ENCODE measurements at regions not wholly inside any gene's neighbourhood (a gene's known extent, or its start where the extent isn't known, plus 50 kb on each side); places are given as distances from the start of the nearest gene placed in this dataset.
"Not testable (repeated sequence)": the region's sequence is repeated elsewhere in the genome, so short reads cannot be mapped to it uniquely, and the experiment has no call there.

DNA sequence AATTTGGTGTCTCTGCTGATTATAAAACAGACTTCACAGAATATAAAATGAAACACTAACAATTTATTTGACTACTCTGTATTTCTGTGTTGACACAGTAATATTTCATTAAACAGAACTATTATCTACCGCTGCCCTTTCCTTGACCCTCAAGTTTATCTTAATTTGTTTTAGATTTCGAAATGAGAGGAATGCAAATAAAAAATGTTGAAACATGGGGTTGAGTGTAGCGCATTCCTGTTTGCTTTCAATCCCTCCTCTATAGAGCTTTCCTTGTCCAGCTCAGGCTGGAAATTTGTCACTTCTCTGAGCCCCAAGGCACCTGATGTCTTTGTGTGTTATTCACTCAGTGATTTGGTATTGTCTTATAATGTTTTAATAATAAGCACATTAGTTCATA, 550.2 kb downstream of the ZBBX start:
- TF ChIP-seq, protein P1, sequence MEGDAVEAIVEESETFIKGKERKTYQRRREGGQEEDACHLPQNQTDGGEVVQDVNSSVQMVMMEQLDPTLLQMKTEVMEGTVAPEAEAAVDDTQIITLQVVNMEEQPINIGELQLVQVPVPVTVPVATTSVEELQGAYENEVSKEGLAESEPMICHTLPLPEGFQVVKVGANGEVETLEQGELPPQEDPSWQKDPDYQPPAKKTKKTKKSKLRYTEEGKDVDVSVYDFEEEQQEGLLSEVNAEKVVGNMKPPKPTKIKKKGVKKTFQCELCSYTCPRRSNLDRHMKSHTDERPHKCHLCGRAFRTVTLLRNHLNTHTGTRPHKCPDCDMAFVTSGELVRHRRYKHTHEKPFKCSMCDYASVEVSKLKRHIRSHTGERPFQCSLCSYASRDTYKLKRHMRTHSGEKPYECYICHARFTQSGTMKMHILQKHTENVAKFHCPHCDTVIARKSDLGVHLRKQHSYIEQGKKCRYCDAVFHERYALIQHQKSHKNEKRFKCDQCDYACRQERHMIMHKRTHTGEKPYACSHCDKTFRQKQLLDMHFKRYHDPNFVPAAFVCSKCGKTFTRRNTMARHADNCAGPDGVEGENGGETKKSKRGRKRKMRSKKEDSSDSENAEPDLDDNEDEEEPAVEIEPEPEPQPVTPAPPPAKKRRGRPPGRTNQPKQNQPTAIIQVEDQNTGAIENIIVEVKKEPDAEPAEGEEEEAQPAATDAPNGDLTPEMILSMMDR (conservative IDR thresholded peaks at IDR 0.05; ENCODE audit: low read depth): no peak
- CTCF ChIA-PET: no interaction called here
- POLR2A ChIA-PET (ENCODE audit: low non-redundant PET): no interaction called here
- H3K27ac ChIP-seq: no peak overlapping the region
- peak; percentile 12 for DNase-seq (ENCODE audit: low spot score)

DNA sequence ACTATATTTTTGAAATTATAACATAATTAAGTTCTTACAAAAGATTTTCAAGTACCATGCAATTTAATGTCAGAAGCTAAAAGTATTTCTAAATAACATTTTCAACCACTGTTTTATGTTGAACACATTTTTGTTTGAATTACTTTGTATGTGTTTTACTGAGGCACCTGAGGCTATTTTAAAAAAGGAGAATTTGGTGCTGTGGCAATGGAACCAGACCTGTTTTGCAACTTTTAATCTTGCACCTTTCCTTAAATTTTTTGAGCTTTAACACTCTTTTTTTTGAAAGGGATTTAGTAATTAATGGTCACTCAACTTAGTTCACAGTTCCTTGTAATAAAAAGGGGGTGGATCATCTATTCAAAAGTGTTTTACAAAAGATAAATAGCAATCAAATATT, 561.6 kb downstream of the ZBBX start:
- TF ChIP-seq, protein P1 (conservative IDR thresholded peaks at IDR 0.05; ENCODE audit: low read depth): no peak
- POLR2A ChIA-PET (ENCODE audit: low non-redundant PET): no interaction called here
- no peak overlapping the region for H3K27ac ChIP-seq
- CTCF ChIA-PET: no interaction called here
- DNase-seq (ENCODE audit: low spot score): no peak

DNA sequence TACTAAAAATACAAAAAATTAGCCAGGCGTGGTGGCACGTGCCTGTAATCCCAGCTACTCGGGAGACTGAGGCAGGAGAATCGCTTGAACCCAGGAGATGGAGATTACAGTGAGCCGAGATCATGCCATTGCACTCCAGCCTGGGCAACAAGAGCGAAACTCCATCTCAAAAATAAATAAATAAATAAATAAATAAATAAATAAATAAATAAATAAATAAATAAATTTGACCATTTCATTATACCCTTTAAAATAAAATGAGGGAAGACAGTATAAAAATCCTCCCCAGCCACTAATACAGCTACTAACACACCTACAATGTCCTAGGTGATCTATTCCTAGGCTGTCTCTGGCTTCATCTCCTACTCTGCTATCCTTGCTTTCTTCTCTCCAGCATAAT, 562.8 kb downstream of the ZBBX start:
- DNase-seq (ENCODE audit: low spot score); CTCF ChIA-PET; POLR2A ChIA-PET (ENCODE audit: low non-redundant PET); H3K27ac ChIP-seq: not testable (repeated sequence)

DNA sequence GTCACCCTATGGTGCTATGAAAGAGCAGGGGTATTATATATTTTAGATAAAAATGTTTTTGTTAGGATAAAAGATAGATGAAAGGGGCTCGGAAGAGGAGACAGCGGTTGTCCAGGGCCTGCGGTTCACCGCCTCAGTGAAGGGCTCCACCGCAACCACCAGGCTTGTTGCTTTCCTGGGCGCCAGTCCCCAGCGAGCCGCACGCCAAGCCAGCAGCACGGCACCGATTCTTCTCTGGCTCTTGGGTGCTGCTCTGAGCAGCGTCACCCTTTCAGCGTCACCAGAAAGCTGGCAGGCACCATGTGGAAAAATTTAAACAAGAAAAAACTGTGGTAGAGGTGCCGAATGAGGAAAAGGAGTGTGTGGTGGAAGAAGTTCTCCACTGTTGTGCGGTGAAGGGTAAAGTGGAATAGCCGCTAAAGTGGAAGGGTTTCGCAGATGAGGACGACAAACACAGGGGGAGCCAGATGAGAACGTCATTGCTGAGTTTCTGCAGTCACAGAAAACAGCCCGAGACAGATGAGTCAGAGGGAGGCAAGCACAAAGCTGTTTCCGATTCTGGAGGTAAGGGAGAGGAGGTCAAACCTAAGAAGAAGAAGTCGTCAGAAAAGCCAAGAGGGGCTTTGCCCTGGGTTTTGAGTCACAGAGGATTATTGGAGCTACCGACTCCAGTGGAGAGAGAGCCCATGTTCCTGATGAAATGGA, 569.2 kb downstream of the ZBBX start:
- no peak overlapping the region for H3K27ac ChIP-seq
- DNase-seq (ENCODE audit: low spot score): no peak
- POLR2A ChIA-PET (ENCODE audit: low non-redundant PET): no interaction called here
- CTCF ChIA-PET: no interaction called here
- TF ChIP-seq, protein P1 (conservative IDR thresholded peaks at IDR 0.05; ENCODE audit: low read depth): no peak

DNA sequence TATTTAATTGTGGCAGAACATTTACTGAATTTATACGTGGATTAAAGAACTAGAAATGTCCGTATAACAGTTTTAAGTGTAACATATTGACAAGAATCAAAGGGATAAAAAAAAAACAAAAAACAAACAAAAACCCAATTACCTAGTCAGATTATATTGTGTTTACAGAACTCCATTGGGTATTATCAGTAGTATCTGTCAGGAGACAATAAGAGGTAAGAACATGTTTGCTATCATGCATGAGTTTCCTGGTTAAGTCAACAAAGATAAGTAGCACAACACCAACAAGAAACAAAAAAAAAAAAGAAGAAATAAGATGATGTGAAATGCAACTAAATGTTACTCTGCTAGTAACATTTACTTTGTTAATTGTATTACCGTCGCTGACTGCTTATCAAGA, 570.6 kb downstream of the ZBBX start:
- ChIA-PET CTCF (no interaction called here), POLR2A (ENCODE audit: low non-redundant PET) (no interaction called here)
- TF ChIP-seq, protein P1 (conservative IDR thresholded peaks at IDR 0.05; ENCODE audit: low read depth): no peak
- H3K27ac ChIP-seq: no peak overlapping the region
- DNase-seq (ENCODE audit: low spot score): no peak

DNA sequence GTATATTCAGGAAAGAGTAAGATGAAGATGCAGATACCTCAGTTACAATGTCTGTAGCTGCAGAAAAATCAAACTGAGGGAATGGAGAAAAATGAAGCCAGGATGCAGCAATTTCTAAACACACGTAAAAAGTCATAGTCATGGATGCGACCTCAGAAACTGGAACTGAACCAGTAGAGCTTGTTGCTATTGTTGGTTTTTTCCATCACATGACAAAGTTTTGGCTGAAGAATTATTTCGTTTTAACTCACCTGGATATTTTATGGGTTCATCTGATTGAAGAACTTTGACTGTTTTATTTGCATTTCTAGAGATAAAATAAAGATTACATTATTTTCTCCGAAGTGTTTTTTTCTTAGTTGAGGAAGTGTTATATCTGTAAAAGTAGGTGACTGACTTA, 591.2 kb downstream of the ZBBX start:
- TF ChIP-seq, protein P1 (conservative IDR thresholded peaks at IDR 0.05; ENCODE audit: low read depth): no peak
- DNase-seq (ENCODE audit: low spot score): no peak
- H3K27ac ChIP-seq: no peak overlapping the region
- POLR2A ChIA-PET (ENCODE audit: low non-redundant PET): no interaction called here
- CTCF ChIA-PET: no interaction called here

DNA sequence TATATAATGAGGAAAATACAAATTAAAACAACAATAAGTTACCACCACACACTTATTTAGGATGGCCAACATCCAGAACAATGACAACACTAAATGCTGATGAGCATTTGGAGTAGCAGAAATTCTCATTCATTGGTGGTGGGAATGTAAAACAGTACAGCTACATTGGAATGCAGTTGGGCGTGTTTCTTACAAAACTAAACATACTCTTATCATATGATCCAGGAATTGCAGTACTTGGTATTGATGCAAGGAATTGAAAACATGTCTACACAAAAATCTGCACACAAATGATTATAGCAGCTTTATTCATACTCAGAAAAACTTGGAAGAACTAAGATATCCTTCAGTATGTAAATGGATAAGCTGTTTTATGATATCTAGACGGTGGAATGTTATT, 594.2 kb downstream of the ZBBX start:
- TF ChIP-seq, protein P1 (conservative IDR thresholded peaks at IDR 0.05; ENCODE audit: low read depth): no peak
- ChIA-PET CTCF (no interaction called here), POLR2A (ENCODE audit: low non-redundant PET) (no interaction called here)
- H3K27ac ChIP-seq: no peak overlapping the region
- no peak for DNase-seq (ENCODE audit: low spot score)

Measured in RWPE1 (cell line).